ENCODE measurements at regions not wholly inside any gene's neighbourhood (a gene's known extent, or its start where the extent isn't known, plus 50 kb on each side); places are given as distances from the start of the nearest gene placed in this dataset.

- CTCF ChIA-PET = no interaction called here
- no peak overlapping the region for H3K4me3 ChIP-seq (ENCODE audit: insufficient read depth, low read depth, low read length)
Measured at GRCh38 chr14:62077676-62078261, 315.5 kb downstream of the SNAPC1 start.

More at GRCh38 chr14:62077676-62078261, 315.5 kb downstream of the SNAPC1 start:
- DNase-seq (no peak), ATAC-seq (ENCODE audit: low read depth) (no peak)
- Histone ChIP-seq H2AFZ (replicated peaks; ENCODE audit: low read length, poor library complexity) (no peak overlapping the region), H3K9me1 (ENCODE audit: insufficient read depth, low read length) (no peaks in the 10 kb centered on the region), H3K79me1 (ENCODE audit: low read depth in 1 of 2, low read length in 2 of 2) (no peaks in the 10 kb centered on the region; a peak in 1 of 4 replicates), H3K36me3 (ENCODE audit: control insufficient read depth, insufficient read depth, low read length) (no peaks in the 10 kb centered on the region), H3K23ac (ENCODE audit: low read depth, low read length) (no peak overlapping the region), H4K8ac (ENCODE audit: low read depth in 2 of 2, low read length in 2 of 2) (no peak overlapping the region), H3K27ac (ENCODE audit: insufficient read depth, low read length) (no peak overlapping the region), H3K9ac (ENCODE audit: low read depth, low read length) (no peak overlapping the region), H3K4me2 (ENCODE audit: low read depth, low read length) (no peak overlapping the region), H3K4me1 (ENCODE audit: control insufficient read depth, insufficient read depth, low read length) (no peaks in the 10 kb centered on the region), H2BK15ac (ENCODE audit: low read depth, low read length) (no peak overlapping the region), H3K14ac (replicated peaks; ENCODE audit: low read depth, low read length) (no peak overlapping the region), H3K27me3 (ENCODE audit: control insufficient read depth, insufficient read depth, low read length) (no peaks in the 10 kb centered on the region), H2BK120ac (ENCODE audit: low read depth, low read length) (no peak overlapping the region), H4K20me1 (ENCODE audit: insufficient read depth, low read length) (no peaks in the 10 kb centered on the region), H3K18ac (ENCODE audit: low read depth, low read length) (no peak overlapping the region), H2AK5ac (ENCODE audit: low read depth, low read length) (no peak overlapping the region), H4K5ac (ENCODE audit: low read depth, low read length) (no peak overlapping the region), H2BK5ac (ENCODE audit: low read depth, low read length, poor library complexity, severe bottlenecking) (no peak overlapping the region), H3K56ac (ENCODE audit: extremely low read depth, insufficient read depth, low read length) (no peak overlapping the region), H2AK9ac (replicated peaks; ENCODE audit: low read depth, low read length, poor library complexity) (no peak overlapping the region), H3K9me3 (ENCODE audit: control insufficient read depth, insufficient read depth, low read length) (no peaks in the 10 kb centered on the region), H3K4ac (ENCODE audit: low read depth, low read length) (no peak overlapping the region), H4K91ac (ENCODE audit: insufficient read depth, low read depth, low read length) (no peak overlapping the region), H2BK20ac (ENCODE audit: low read depth, low read length) (no peak overlapping the region)
- BruUV-seq (replicated peaks) = no TSS peak
- in situ Hi-C loops (cut with MboI; ENCODE audit: low sequenced_read_pairs) = no loop called here
- TF ChIP-seq MAFK (IDR thresholded peaks at IDR 0.05; ENCODE audit: low read depth, low read length) = no peak
- no peak for TF ChIP-seq USF2 (IDR thresholded peaks at IDR 0.05; ENCODE audit: low read depth, low read length)
- TF ChIP-seq POLR2A (IDR thresholded peaks at IDR 0.05; ENCODE audit: low read depth, low read length) = no peak
- no peak for TF ChIP-seq CEBPB (IDR thresholded peaks at IDR 0.05; ENCODE audit: low read depth, low read length)
- no peak for TF ChIP-seq CHD1 (IDR thresholded peaks at IDR 0.05; ENCODE audit: low read depth, low read length)
- no peak for TF ChIP-seq MXI1 (IDR thresholded peaks at IDR 0.05; ENCODE audit: borderline replicate concordance, low read depth, low read length)
- TF ChIP-seq SMC3 (IDR thresholded peaks at IDR 0.05; ENCODE audit: low read depth, low read length) = no peak
- TF ChIP-seq ELK1 (IDR thresholded peaks at IDR 0.05; ENCODE audit: borderline replicate concordance, low read depth, low read length) = no peak
- no peak for TF ChIP-seq RFX5 (IDR thresholded peaks at IDR 0.05; ENCODE audit: low read depth, low read length)
- TF ChIP-seq NFE2L2 (IDR thresholded peaks at IDR 0.05; ENCODE audit: low read depth, low read length) = no peak
- TF ChIP-seq MAZ (IDR thresholded peaks at IDR 0.05; ENCODE audit: borderline replicate concordance, low read depth, low read length) = no peak
- TF ChIP-seq RCOR1 (IDR thresholded peaks at IDR 0.05; ENCODE audit: insufficient replicate concordance, low read length) = no peak
- no peak for TF ChIP-seq FOS (IDR thresholded peaks at IDR 0.05; ENCODE audit: low read depth, low read length)
- TF ChIP-seq CTCF (conservative IDR thresholded peaks at IDR 0.05; ENCODE audit: low read depth, low read length) = no peak
- no peak for TF ChIP-seq BHLHE40 (IDR thresholded peaks at IDR 0.05; ENCODE audit: low read depth, low read length)
- TF ChIP-seq RAD21 (IDR thresholded peaks at IDR 0.05; ENCODE audit: low read length) = no peak
- no CpG with 5 or more reads among the region's 4 CpGs for WGBS, 2 experiments (ENCODE audit: extremely low coverage in 2 of 2, insufficient read length in 1 of 2)
- POLR2A ChIA-PET (ENCODE audit: unreplicated experiment) = no interaction called here
- intact Hi-C loops (cut with micrococcal nuclease) = no loop called here
- dilution Hi-C loops (cut with HindIII; ENCODE audit: low sequenced_read_pairs, unreplicated experiment) = no loop called here

All from IMR-90 (cell line).